ENCODE measurements at regions not wholly inside any gene's neighbourhood (a gene's known extent, or its start where the extent isn't known, plus 50 kb on each side); places are given as distances from the start of the nearest gene placed in this dataset.

GRCh38 chr3:6097021-6097420 is 763.9 kb upstream of the GRM7 start:
- no peak for DNase-seq (ENCODE audit: extremely low spot score)
- TF ChIP-seq EP300 (IDR thresholded peaks at IDR 0.05) (no peak), POLR2AphosphoS5 (IDR thresholded peaks at IDR 0.05) (no peak), POLR2A (IDR thresholded peaks at IDR 0.05; ENCODE audit: low read depth) (no peak)
- TF ChIP-seq, protein P1, sequence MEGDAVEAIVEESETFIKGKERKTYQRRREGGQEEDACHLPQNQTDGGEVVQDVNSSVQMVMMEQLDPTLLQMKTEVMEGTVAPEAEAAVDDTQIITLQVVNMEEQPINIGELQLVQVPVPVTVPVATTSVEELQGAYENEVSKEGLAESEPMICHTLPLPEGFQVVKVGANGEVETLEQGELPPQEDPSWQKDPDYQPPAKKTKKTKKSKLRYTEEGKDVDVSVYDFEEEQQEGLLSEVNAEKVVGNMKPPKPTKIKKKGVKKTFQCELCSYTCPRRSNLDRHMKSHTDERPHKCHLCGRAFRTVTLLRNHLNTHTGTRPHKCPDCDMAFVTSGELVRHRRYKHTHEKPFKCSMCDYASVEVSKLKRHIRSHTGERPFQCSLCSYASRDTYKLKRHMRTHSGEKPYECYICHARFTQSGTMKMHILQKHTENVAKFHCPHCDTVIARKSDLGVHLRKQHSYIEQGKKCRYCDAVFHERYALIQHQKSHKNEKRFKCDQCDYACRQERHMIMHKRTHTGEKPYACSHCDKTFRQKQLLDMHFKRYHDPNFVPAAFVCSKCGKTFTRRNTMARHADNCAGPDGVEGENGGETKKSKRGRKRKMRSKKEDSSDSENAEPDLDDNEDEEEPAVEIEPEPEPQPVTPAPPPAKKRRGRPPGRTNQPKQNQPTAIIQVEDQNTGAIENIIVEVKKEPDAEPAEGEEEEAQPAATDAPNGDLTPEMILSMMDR (IDR thresholded peaks at IDR 0.05): no peak
- Histone ChIP-seq H3K4me3 (no peak overlapping the region), H3K27ac (replicated peaks in 1 of 4) (no peak overlapping the region), H3K36me3 (no peaks in the 10 kb centered on the region), H3K4me1 (no peaks in the 10 kb centered on the region), H3K9me3 (no peaks in the 10 kb centered on the region), H3K27me3 (no peaks in the 10 kb centered on the region)
- 75% methylated on average over 2 of the region's 2 CpGs for WGBS
- intact Hi-C loops (cut with DNase I): no loop called here

DNA sequence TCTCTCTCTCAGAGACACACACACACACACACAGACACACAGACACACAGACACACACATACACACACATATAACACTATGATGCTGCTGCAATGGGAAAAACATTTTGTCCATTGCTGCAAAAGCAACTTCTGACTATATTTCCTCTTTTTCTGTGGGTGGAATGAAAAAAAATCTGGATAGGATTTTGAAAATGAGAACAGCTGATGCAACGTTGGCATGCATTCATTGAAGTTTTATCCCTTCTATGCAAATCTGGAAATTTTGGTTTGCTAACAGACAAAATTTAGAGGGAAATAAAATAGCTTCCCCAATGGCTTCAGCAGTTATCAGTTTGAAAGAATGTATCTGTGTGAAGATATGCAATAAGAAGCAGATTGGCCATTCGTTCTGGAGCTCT is 763.4 kb upstream of the GRM7 start:
- H3K4me1 ChIP-seq: no peaks in the 10 kb centered on the region
- no peak for DNase-seq (ENCODE audit: extremely low spot score)
- H3K9me3 ChIP-seq: no peaks in the 10 kb centered on the region
- 56% methylated on average over 2 of the region's 2 CpGs for WGBS
- no peaks in the 10 kb centered on the region for H3K36me3 ChIP-seq
- intact Hi-C loops (cut with DNase I): no loop called here
- H3K27ac ChIP-seq (replicated peaks in 1 of 4): no peak overlapping the region
- TF ChIP-seq, protein P1 (IDR thresholded peaks at IDR 0.05): no peak
- no peak for TF ChIP-seq POLR2A (IDR thresholded peaks at IDR 0.05; ENCODE audit: low read depth)
- TF ChIP-seq POLR2AphosphoS5 (IDR thresholded peaks at IDR 0.05): no peak
- TF ChIP-seq EP300 (IDR thresholded peaks at IDR 0.05): no peak
- no peaks in the 10 kb centered on the region for H3K27me3 ChIP-seq
- H3K4me3 ChIP-seq: no peak overlapping the region

DNA sequence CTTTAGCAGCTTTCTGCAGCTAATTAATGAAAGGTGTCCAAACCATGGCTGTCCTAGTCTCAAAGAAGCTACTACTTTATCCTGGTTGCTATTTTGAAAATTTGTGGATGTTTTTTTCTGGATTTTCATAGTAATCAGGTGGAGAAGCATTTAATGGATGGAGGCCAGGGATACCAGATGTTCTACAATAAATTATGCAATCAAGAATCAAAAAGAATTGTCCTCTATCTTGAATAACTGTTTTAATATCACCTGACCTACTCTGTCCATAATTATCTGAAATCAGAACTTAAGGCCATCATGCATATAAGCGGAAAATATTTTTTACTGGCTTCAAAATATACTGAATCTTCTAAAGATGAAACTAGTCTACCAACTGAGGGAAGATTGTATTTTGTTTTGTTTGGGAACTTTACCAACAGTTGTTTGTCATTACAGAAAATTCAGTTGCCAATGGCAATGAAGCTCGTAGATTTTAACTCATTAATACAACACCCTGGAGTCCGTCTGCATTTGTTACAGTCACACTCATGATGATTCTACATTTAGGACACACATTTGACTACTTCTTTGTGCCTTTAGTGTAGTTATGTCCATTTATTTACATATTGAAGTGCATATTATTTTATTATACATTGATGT is 762.3 kb upstream of the GRM7 start:
- intact Hi-C loops (cut with DNase I): no loop called here
- Histone ChIP-seq H3K4me3 (no peak overlapping the region), H3K27ac (replicated peaks in 1 of 4) (no peak overlapping the region), H3K9me3 (no peaks in the 10 kb centered on the region), H3K27me3 (no peaks in the 10 kb centered on the region), H3K36me3 (no peaks in the 10 kb centered on the region), H3K4me1 (no peaks in the 10 kb centered on the region)
- no peak for DNase-seq (ENCODE audit: extremely low spot score)
- WGBS: 82% methylated on average over 3 of the region's 3 CpGs
- no peak for TF ChIP-seq EP300 (IDR thresholded peaks at IDR 0.05)
- TF ChIP-seq POLR2AphosphoS5 (IDR thresholded peaks at IDR 0.05): no peak
- TF ChIP-seq, protein P1 (IDR thresholded peaks at IDR 0.05): no peak
- no peak for TF ChIP-seq POLR2A (IDR thresholded peaks at IDR 0.05; ENCODE audit: low read depth)

GRCh38 chr3:6099458-6100075 is 761.3 kb upstream of the GRM7 start:
- Histone ChIP-seq H3K4me1 (no peaks in the 10 kb centered on the region), H3K9me3 (no peaks in the 10 kb centered on the region), H3K4me3 (no peak overlapping the region), H3K27ac (replicated peaks in 1 of 4) (no peak overlapping the region), H3K36me3 (no peaks in the 10 kb centered on the region), H3K27me3 (no peaks in the 10 kb centered on the region)
- TF ChIP-seq POLR2AphosphoS5 (IDR thresholded peaks at IDR 0.05) (no peak), POLR2A (IDR thresholded peaks at IDR 0.05; ENCODE audit: low read depth) (no peak), EP300 (IDR thresholded peaks at IDR 0.05) (no peak)
- TF ChIP-seq, protein P1 (IDR thresholded peaks at IDR 0.05): no peak
- intact Hi-C loops (cut with DNase I): no loop called here
- no peak for DNase-seq (ENCODE audit: extremely low spot score)
- 39% methylated on average over 5 of the region's 5 CpGs for WGBS

DNA sequence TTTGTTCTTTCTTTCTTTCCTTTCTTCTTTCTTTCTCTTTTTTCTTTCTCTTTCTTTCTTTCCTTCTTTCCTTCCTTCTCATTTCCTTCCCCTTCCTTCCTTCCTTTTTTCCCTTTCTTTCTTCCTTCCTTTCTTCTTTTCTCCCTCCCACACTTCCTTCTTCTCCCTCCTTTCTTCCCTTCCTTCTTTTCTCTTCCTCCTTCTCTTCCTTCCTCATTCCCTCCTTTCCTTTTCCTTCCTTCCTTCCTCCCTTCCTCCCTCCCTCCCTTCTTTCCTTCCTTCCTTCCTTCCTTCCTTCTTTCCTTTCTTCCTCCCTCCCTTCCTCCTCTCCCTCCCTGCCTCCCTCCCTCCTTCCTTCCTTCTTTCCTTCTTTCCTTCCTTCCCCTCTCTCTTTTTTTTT is 755.7 kb upstream of the GRM7 start:
- H3K4me3 ChIP-seq: no peak overlapping the region
- intact Hi-C loops (cut with DNase I): no loop called here

More for the DNA sequence above, 755.7 kb upstream of the GRM7 start:
- no peaks in the 10 kb centered on the region for H3K4me1 ChIP-seq
- no peak for DNase-seq (ENCODE audit: extremely low spot score)
- no peaks in the 10 kb centered on the region for H3K27me3 ChIP-seq
- H3K36me3 ChIP-seq: no peaks in the 10 kb centered on the region
- no peak for TF ChIP-seq POLR2A (IDR thresholded peaks at IDR 0.05; ENCODE audit: low read depth)
- no peak for TF ChIP-seq POLR2AphosphoS5 (IDR thresholded peaks at IDR 0.05)
- TF ChIP-seq, protein P1 (IDR thresholded peaks at IDR 0.05): no peak
- no peaks in the 10 kb centered on the region for H3K9me3 ChIP-seq
- no peak overlapping the region for H3K27ac ChIP-seq (replicated peaks in 1 of 4)
